SK-N-SH treated with all-trans-retinoic acid at 6 μM for 48 hours (cell line): ENCODE measurements at regions not wholly inside any gene's neighbourhood (a gene's known extent, or its start where the extent isn't known, plus 50 kb on each side); places are given as distances from the start of the nearest gene placed in this dataset.
"Not testable (repeated sequence)": the region's sequence is repeated elsewhere in the genome, so short reads cannot be mapped to it uniquely, and the experiment has no call there.

ENCODE experiments used
- ATAC-seq: fragments of 200-7000 bp; cut with Tn5 transposase; 3 replicates; pipeline ENCODE4 v1.9.1; 2020; ENCODE audit warnings: mild to moderate bottlenecking, moderate library complexity
- ARNTL ChIP-seq: fragments of 450-650 bp; formaldehyde crosslinking; IDR thresholded peaks from 2 replicates; pipeline ENCODE4 v1.5.0; 2020; ENCODE audit warnings: low read depth, mild to moderate bottlenecking, moderate library complexity, borderline replicate concordance
- BACH2 ChIP-seq: fragments of 250-450 bp; sonication (Bioruptor Pico); IDR thresholded peaks from 2 replicates; pipeline ENCODE4 v1.9.0; 2021; ENCODE audit warnings: mild to moderate bottlenecking, borderline replicate concordance
- CSDC2 ChIP-seq: fragments of 250-450 bp; sonication (Bioruptor Pico); IDR thresholded peaks from 2 replicates; pipeline ENCODE4 v1.5.0; 2020; ENCODE audit warnings: mild to moderate bottlenecking, moderate library complexity
- ESRRG ChIP-seq: fragments of 250-450 bp; sonication (Bioruptor Pico); IDR thresholded peaks from 2 replicates; pipeline ENCODE4 v1.6.1; 2021; ENCODE audit warnings: mild to moderate bottlenecking
- GLIS3 ChIP-seq: fragments of 250-450 bp; sonication (Bioruptor Pico); IDR thresholded peaks from 2 replicates; pipeline ENCODE4 v1.5.0; 2020; ENCODE audit warnings: mild to moderate bottlenecking, moderate library complexity
- ISL1 ChIP-seq: fragments of 250-450 bp; sonication (Bioruptor Pico); IDR thresholded peaks from 2 replicates; pipeline ENCODE4 v2.1.2; 2022; ENCODE audit warnings: mild to moderate bottlenecking, moderate library complexity
- PPARA ChIP-seq: fragments of 250-450 bp; sonication (Bioruptor Pico); IDR thresholded peaks from 2 replicates; pipeline ENCODE4 v1.5.0; 2020; ENCODE audit warnings: mild to moderate bottlenecking, borderline replicate concordance
- SNAI2 ChIP-seq: fragments of 250-450 bp; sonication (Bioruptor Pico); IDR thresholded peaks from 2 replicates; pipeline ENCODE4 v1.5.0; 2020; ENCODE audit warnings: mild to moderate bottlenecking, moderate library complexity
- TCF4 ChIP-seq: fragments of 250-450 bp; sonication (Bioruptor Pico); IDR thresholded peaks from 2 replicates; pipeline ENCODE4 v1.8.0; 2021; ENCODE audit warnings: mild to moderate bottlenecking, moderate library complexity, borderline replicate concordance
- ZC3H10 ChIP-seq: fragments of 250-450 bp; sonication (Bioruptor Pico); IDR thresholded peaks from 2 replicates; pipeline ENCODE4 v1.5.1; 2021; ENCODE audit warnings: mild to moderate bottlenecking, moderate library complexity
- ZFP3 ChIP-seq: fragments of 250-450 bp; sonication (Bioruptor Pico); IDR thresholded peaks from 2 replicates; pipeline ENCODE4 v1.5.0; 2020; ENCODE audit warnings: mild to moderate bottlenecking, moderate library complexity
- ZFP30 ChIP-seq: fragments of 450-650 bp; formaldehyde crosslinking; IDR thresholded peaks from 2 replicates; pipeline ENCODE4 v1.5.0; 2022; ENCODE audit warnings: mild to moderate bottlenecking, moderate library complexity
- ZNF565 ChIP-seq: fragments of 450-650 bp; formaldehyde crosslinking; conservative IDR thresholded peaks from 2 replicates; pipeline ENCODE4 v1.5.0; 2020; ENCODE audit warnings: low read depth, mild to moderate bottlenecking, moderate library complexity
- ZNF70 ChIP-seq: fragments of 450-650 bp; formaldehyde crosslinking; IDR thresholded peaks from 2 replicates; pipeline ENCODE4 v1.5.0; 2020; ENCODE audit warnings: mild to moderate bottlenecking, moderate library complexity
- ZNF8 ChIP-seq: fragments of 450-650 bp; formaldehyde crosslinking; IDR thresholded peaks from 2 replicates; pipeline ENCODE4 v1.5.0; 2020; ENCODE audit warnings: mild to moderate bottlenecking, moderate library complexity
- TF ChIP-seq, protein P1 (sequence below): fragments of 250-450 bp; sonication (Bioruptor Pico); IDR thresholded peaks from 2 replicates; pipeline ENCODE4 v1.8.0; 2020; ENCODE audit warnings: mild to moderate bottlenecking, moderate library complexity, borderline replicate concordance
- TF ChIP-seq, protein P2 (sequence below): fragments of 250-450 bp; sonication (Bioruptor Pico); IDR thresholded peaks from 2 replicates; pipeline ENCODE4 v1.5.1; 2021; ENCODE audit warnings: mild to moderate bottlenecking, moderate library complexity
- TF ChIP-seq, protein P3 (sequence below): fragments of 250-450 bp; sonication (Bioruptor Pico); IDR thresholded peaks from 2 replicates; pipeline ENCODE4 v1.8.0; 2021; ENCODE audit warnings: low read depth, mild to moderate bottlenecking, moderate library complexity, borderline replicate concordance
- TF ChIP-seq, protein P4 (sequence below): fragments of 250-450 bp; sonication (Bioruptor Pico); IDR thresholded peaks from 2 replicates; pipeline ENCODE4 v1.5.1; 2020; ENCODE audit warnings: low read depth, mild to moderate bottlenecking, moderate library complexity
- TF ChIP-seq, protein P5 (sequence below): fragments of 250-450 bp; sonication (Bioruptor Pico); IDR thresholded peaks from 2 replicates; pipeline ENCODE4 v1.5.0; 2020; ENCODE audit warnings: mild to moderate bottlenecking, moderate library complexity

DNA sequence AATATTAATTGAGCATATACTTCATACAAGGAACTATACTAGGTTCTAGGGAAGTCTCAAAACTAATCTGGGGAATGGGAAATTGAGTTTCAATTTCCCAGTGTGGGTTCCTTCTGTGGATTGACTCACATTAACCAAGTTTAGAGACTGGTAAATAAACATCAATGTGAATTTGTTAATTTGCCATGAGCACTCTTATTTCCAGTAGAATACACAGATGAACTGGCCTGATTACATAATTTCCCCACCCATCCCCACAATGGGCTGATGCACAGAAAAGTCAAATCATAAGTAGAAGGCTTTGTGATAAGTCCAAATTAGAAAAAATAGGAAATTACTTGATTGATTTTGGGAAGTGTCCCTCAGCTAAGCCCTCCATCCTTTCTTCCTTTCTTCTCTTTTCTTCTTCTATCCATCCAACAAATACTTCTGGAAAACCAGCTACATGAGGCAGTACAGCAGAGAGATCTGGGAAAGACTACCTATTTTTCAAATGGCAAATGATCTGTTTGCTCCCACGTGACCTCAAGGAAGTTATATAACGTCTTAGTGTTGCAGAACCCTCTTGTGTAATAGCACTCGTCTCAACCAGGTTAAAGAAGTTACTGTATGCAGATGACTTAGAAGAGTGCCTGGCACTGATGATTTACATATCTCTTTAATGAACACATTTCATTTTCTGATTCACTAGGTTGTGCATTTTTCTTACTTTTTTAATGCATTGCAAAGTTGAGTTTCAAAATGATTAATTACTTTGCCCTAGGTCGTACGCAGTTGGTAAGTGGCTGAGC lies 312.3 kb downstream of the SV2B start:
- no peak for TF ChIP-seq TCF4 (CRISPR knock-in tag)
- no peak for TF ChIP-seq ESRRG (CRISPR knock-in tag)
- peak; percentile 58 for ATAC-seq

DNA sequence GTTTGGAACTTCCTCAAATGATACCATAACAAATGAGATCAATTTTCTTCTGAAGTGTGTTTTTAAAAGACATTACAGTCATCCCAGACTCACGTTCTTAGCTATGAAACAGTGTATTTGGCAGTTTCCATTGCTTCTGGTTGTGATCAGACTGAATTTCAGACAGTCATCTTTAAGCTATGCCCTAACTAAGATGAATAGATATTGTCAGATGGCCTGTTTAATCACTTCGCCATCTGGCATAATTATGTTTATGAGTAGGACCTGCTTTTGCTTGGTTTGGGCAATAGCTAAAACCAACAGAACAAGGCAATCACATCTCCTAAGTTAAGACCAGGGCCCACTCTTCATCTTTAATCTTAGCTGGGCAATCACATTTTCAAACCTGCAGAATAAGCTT lies 313.1 kb downstream of the SV2B start:
- ATAC-seq: peak; percentile 95
- TF ChIP-seq BACH2 (CRISPR knock-in tag): no peak
- TF ChIP-seq GLIS3: 0 out of 2 replicates have a peak, but pooled peaks have one; percentile 44
- TF ChIP-seq ZNF70: no peak
- TF ChIP-seq, protein P1, sequence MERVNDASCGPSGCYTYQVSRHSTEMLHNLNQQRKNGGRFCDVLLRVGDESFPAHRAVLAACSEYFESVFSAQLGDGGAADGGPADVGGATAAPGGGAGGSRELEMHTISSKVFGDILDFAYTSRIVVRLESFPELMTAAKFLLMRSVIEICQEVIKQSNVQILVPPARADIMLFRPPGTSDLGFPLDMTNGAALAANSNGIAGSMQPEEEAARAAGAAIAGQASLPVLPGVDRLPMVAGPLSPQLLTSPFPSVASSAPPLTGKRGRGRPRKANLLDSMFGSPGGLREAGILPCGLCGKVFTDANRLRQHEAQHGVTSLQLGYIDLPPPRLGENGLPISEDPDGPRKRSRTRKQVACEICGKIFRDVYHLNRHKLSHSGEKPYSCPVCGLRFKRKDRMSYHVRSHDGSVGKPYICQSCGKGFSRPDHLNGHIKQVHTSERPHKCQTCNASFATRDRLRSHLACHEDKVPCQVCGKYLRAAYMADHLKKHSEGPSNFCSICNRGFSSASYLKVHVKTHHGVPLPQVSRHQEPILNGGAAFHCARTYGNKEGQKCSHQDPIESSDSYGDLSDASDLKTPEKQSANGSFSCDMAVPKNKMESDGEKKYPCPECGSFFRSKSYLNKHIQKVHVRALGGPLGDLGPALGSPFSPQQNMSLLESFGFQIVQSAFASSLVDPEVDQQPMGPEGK (CRISPR knock-in tag): peak; percentile 51; the same call in 1 of the 2 replicates
- TF ChIP-seq TCF4 (CRISPR knock-in tag): peak; percentile 84; the same call in 1 of the 2 replicates
- TF ChIP-seq PPARA: no peak
- 0 out of 2 replicates have a peak, but pooled peaks have one; percentile 68 for TF ChIP-seq SNAI2 (CRISPR knock-in tag)
- TF ChIP-seq ARNTL (CRISPR knock-in tag): no peak
- peak; percentile 84 for TF ChIP-seq ZC3H10 (CRISPR knock-in tag)
- TF ChIP-seq ESRRG (CRISPR knock-in tag): peak; percentile 53; the same call in 1 of the 2 replicates
- TF ChIP-seq, protein P2, sequence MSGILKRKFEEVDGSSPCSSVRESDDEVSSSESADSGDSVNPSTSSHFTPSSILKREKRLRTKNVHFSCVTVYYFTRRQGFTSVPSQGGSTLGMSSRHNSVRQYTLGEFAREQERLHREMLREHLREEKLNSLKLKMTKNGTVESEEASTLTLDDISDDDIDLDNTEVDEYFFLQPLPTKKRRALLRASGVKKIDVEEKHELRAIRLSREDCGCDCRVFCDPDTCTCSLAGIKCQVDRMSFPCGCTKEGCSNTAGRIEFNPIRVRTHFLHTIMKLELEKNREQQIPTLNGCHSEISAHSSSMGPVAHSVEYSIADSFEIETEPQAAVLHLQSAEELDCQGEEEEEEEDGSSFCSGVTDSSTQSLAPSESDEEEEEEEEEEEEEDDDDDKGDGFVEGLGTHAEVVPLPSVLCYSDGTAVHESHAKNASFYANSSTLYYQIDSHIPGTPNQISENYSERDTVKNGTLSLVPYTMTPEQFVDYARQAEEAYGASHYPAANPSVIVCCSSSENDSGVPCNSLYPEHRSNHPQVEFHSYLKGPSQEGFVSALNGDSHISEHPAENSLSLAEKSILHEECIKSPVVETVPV (CRISPR knock-in tag): peak; percentile 71; the same call in 1 of the 2 replicates
- TF ChIP-seq, protein P3, sequence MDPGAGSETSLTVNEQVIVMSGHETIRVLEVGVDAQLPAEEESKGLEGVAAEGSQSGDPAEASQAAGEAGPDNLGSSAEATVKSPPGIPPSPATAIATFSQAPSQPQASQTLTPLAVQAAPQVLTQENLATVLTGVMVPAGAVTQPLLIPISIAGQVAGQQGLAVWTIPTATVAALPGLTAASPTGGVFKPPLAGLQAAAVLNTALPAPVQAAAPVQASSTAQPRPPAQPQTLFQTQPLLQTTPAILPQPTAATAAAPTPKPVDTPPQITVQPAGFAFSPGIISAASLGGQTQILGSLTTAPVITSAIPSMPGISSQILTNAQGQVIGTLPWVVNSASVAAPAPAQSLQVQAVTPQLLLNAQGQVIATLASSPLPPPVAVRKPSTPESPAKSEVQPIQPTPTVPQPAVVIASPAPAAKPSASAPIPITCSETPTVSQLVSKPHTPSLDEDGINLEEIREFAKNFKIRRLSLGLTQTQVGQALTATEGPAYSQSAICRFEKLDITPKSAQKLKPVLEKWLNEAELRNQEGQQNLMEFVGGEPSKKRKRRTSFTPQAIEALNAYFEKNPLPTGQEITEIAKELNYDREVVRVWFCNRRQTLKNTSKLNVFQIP (CRISPR knock-in tag): no peak
- peak; percentile 40; the same call in 1 of the 2 replicates for TF ChIP-seq ZNF8 (CRISPR knock-in tag)
- TF ChIP-seq CSDC2 (CRISPR knock-in tag): peak; percentile 70; the same call in 1 of the 2 replicates
- TF ChIP-seq, protein P4, sequence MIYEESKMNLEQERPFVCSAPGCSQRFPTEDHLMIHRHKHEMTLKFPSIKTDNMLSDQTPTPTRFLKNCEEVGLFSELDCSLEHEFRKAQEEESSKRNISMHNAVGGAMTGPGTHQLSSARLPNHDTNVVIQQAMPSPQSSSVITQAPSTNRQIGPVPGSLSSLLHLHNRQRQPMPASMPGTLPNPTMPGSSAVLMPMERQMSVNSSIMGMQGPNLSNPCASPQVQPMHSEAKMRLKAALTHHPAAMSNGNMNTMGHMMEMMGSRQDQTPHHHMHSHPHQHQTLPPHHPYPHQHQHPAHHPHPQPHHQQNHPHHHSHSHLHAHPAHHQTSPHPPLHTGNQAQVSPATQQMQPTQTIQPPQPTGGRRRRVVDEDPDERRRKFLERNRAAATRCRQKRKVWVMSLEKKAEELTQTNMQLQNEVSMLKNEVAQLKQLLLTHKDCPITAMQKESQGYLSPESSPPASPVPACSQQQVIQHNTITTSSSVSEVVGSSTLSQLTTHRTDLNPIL (CRISPR knock-in tag): peak; percentile 69
- no peak for TF ChIP-seq ZFP3 (CRISPR knock-in tag)
- TF ChIP-seq ZNF565: no peak
- peak; percentile 93 for TF ChIP-seq ISL1 (CRISPR knock-in tag)
- TF ChIP-seq ZFP30 (CRISPR knock-in tag): no peak
- TF ChIP-seq, protein P5, sequence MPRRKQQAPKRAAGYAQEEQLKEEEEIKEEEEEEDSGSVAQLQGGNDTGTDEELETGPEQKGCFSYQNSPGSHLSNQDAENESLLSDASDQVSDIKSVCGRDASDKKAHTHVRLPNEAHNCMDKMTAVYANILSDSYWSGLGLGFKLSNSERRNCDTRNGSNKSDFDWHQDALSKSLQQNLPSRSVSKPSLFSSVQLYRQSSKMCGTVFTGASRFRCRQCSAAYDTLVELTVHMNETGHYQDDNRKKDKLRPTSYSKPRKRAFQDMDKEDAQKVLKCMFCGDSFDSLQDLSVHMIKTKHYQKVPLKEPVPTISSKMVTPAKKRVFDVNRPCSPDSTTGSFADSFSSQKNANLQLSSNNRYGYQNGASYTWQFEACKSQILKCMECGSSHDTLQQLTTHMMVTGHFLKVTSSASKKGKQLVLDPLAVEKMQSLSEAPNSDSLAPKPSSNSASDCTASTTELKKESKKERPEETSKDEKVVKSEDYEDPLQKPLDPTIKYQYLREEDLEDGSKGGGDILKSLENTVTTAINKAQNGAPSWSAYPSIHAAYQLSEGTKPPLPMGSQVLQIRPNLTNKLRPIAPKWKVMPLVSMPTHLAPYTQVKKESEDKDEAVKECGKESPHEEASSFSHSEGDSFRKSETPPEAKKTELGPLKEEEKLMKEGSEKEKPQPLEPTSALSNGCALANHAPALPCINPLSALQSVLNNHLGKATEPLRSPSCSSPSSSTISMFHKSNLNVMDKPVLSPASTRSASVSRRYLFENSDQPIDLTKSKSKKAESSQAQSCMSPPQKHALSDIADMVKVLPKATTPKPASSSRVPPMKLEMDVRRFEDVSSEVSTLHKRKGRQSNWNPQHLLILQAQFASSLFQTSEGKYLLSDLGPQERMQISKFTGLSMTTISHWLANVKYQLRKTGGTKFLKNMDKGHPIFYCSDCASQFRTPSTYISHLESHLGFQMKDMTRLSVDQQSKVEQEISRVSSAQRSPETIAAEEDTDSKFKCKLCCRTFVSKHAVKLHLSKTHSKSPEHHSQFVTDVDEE (CRISPR knock-in tag): peak; percentile 83
- TF ChIP-seq, all 23 proteins: peak for 12

DNA sequence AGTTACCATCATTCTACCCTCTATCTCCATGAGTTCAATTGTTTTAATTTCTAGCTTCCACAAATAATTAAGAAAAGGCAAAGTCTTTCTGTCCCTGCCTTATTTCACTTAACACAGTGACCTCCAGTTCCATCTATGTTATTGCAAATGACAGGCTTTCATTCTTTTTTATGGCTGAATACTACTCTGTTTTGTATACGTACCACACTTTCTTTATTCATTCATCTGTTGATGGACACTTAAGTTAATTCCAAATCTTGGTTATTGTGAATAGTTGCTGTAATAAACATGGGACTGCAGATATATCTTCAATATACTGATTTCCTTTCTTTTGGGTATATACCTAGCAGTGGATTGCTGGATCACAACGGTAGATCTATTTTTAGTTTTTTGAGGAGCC lies 314.1 kb downstream of the SV2B start:
- TF ChIP-seq ZNF8 (CRISPR knock-in tag): peak; percentile 94
- TF ChIP-seq, protein P1 (CRISPR knock-in tag): no peak
- TF ChIP-seq, all 23 proteins: peak for 1
- no peak for ATAC-seq

DNA sequence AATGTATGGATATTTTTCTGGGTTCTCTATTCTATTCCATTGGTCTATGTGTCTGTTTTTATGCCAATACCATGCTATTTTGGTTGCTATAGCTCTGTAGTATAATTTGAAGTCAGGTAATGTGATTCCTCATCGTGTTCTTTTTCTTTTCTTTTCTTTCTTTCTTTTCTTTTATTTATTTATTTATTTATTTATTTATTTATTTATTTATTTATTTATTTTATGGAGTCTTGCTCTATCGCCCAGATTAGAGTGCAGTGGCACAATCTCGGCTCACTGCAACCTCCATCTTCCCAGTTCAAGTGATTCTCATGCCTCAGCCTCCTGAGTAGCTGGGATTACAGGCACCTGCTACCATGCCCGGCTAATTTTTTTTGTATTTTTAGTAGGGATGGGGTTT lies 315.2 kb downstream of the SV2B start:
- ATAC-seq: not testable (repeated sequence)
